HG03469 (cell line): ENCODE measurements at regions not wholly inside any gene's neighbourhood (a gene's known extent, or its start where the extent isn't known, plus 50 kb on each side); places are given as distances from the start of the nearest gene placed in this dataset.

Experiments
- ATAC-seq: cut with Tn5 transposase; IDR thresholded peaks from one replicate; pipeline ENCODE4 v1.9.1; 2021; ENCODE audit warnings: mild to moderate bottlenecking, moderate library complexity, moderate number of reproducible peaks; ENCODE audit not compliant: unreplicated experiment

- no peak for ATAC-seq
Measured at GRCh38 chr14:38904959-38905358, 198.1 kb downstream of the SEC23A start.

GRCh38 chr14:38901791-38902190 is 201.2 kb downstream of the SEC23A start:
- no peak for ATAC-seq

- no peak for ATAC-seq
Measured at GRCh38 chr14:38900887-38901286, 202.1 kb downstream of the SEC23A start.

- no peak for ATAC-seq
Measured at GRCh38 chr14:38887696-38888095, 215.3 kb downstream of the SEC23A start.

- ATAC-seq = no peak
Measured at GRCh38 chr14:38884109-38884508, 218.9 kb downstream of the SEC23A start.

GRCh38 chr14:38883127-38883526 is 219.9 kb downstream of the SEC23A start:
- ATAC-seq = no peak

- no peak for ATAC-seq
Measured at GRCh38 chr14:38882533-38882932, 220.5 kb downstream of the SEC23A start.

GRCh38 chr14:38880643-38881524 is 222.2 kb downstream of the SEC23A start:
- ATAC-seq = no peak

GRCh38 chr14:38877744-38878388 is 225.2 kb downstream of the SEC23A start:
- ATAC-seq = no peak

- ATAC-seq = no peak
Measured at GRCh38 chr14:38874721-38875120, 228.3 kb downstream of the SEC23A start.

GRCh38 chr14:38873941-38874612 is 229.0 kb downstream of the SEC23A start:
- no peak for ATAC-seq

- ATAC-seq = no peak
Measured at GRCh38 chr14:38870296-38870836, 232.7 kb downstream of the SEC23A start.

- ATAC-seq = no peak
Measured at GRCh38 chr14:38868399-38869290, 234.4 kb downstream of the SEC23A start.

- ATAC-seq = peak; percentile 93
Measured at GRCh38 chr14:38867561-38868150, 235.4 kb downstream of the SEC23A start.

GRCh38 chr14:38866461-38866860 is 236.6 kb downstream of the SEC23A start:
- no peak for ATAC-seq

- ATAC-seq = no peak
Measured at GRCh38 chr14:38862366-38862765, 240.7 kb downstream of the SEC23A start.

GRCh38 chr14:38860530-38860929 is 242.5 kb downstream of the SEC23A start:
- ATAC-seq = no peak

- ATAC-seq = no peak
Measured at GRCh38 chr14:38856798-38857197, 246.2 kb downstream of the SEC23A start.

GRCh38 chr14:38855513-38855912 is 247.5 kb downstream of the SEC23A start:
- ATAC-seq = no peak

GRCh38 chr14:38851111-38851510 is 251.9 kb downstream of the SEC23A start:
- no peak for ATAC-seq
